Suppressor macrophage (primary cell): ENCODE measurements at regions not wholly inside any gene's neighbourhood (a gene's known extent, or its start where the extent isn't known, plus 50 kb on each side); places are given as distances from the start of the nearest gene placed in this dataset.
A peak's percentile ranks its signal among the peaks of the same experiment; 100 is the strongest.

Experiments used
- DNase-seq, 4 experiments: peaks; one replicate each; pipeline ENCODE4 v3.0.0-alpha.2; 2020 to 2022

DNA sequence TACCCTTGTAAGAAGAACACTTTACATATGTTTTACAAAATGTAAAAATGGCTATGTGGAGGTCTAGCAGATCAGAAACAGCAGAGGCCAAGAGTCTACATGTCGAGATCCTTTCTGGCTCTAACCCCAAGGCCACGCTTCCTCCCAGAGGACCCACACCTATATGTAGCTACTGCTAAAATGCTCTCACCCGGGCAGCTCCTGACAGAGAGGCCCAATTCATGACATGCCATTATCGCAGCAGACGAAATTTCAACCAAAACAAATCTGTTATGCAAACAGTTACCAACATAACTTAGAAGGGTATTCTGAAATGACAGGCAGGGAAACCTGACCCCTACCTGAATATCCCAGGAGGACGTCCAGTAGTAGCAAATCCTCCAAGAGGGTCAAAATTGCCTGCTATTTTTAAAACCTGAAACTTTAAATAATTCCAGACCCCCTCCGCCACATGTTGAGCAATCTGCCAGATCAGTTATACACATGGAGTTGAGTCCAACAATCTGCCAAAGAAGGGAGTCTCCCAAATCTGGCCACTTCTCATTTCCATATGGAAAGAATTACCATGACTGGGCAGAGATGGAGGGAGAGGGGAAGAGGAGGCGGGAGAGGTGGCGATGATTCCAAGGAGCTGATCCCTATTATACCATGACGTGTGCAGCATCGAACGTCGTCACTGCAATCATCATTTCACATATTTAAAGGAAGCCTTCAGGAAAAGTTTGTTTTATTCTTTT lies 192.9 kb upstream of the TBL1X start:
- DNase-seq = no peak

DNA sequence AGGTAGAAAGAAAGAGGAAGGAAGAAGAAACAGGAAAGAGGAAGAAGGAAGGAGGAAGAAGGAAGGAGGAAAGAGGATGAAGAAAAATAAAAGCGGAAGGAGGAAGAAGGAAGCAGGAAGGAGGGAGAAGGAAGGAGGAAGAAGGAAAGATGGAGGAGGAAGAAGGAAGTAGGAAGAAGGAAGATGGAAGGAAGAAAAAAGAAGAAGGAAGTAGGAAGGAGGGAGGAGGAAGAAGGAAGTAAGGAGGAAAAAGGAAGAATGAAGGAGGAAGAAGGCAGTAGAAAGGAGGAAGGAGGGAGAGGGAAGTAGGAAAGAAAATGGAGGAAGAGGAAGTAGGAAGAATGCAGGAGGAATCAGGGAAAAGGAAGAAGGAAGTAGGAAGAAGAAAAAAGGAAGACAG lies 191.1 kb upstream of the TBL1X start:
- DNase-seq = no peak

DNA sequence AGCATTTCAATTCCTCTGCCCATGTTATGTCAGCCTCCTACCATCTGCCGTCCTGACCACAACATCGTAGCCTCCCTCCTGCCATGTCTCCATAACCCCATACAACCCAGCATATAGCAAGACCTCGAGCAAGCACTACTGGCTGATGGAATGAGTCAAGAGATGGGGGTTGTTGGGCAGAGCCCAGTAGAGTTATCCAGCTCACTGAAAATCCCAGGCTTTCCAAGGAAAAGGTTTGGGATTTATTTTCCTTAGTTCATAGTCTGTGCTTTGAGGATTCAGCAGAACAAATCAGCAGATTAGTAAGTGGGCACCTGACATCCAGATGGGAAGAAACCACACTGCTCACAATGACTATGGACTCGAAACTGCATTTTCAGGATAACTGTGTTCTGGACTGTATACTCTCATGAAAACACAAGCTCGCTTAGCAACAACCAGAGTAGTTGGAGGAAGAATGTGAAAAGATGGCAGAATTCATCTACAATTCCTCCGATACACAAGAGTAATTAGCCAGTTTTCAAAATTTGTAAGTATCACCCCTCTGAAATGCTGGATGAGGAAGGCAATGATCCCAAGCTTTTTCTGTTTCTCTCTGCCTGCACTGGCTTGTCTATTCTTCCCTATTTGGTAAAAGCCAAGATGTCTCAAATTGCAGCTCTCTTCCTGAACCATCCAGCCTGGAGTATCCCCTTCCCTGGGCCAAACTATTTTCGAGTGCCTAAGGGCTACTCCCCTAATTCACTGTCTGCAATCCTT lies 186.2 kb upstream of the TBL1X start:
- DNase-seq = no peak

DNA sequence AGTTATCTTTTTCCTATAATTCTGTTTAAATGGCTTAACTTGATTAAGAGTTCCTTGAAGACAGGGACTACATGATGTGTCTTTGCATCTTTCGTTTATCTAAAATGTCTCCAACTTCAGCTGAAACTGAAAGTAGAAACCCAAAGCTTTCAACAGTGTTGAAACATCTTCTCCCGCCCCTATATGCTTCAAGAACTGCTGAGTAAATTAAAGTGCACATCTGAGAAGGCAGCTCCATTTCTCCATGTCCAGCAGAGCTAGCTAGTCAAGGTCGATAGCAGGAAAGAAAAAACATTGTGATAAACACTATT lies 185.7 kb upstream of the TBL1X start:
- peak in 3 of 4 experiments; percentile 28 to 66 (median 50) for DNase-seq

DNA sequence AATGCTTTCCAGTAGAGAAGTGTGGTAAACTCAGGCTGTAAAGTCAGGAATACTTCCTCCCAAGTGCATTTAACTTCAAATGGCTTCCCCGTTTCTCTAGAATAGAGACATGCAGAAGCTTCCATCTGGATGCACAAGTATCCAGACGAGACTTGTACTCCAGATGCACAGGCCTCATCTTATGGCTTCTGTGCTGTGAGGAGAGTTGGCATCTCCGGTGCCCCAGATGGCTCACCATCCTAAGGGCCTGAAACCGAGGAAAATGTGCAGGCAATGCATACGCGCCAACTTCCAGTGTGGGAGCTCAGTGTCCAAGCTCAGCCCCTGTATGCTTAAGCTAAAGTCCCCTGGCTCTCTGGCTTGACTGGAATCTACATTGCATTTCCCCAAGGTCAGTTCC lies 184.0 kb upstream of the TBL1X start:
- DNase-seq = no peak

DNA sequence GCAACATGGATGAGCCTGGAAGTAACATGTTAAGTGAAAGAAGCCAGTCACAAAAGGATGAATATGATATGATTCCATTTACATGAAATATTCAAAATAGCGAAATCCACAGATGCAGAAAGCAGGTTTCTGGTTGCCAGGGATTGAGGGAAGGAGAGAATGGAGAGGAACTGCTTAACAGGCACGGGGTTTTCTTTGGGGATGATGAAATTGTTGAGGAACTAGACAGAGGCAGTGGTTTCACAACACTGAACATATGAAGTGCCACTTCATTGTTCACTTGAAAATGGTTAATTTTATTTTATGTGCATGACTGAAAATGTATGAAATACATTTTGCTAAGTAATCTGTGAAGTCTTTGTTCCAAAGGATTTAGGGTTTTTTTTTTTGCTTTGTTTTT lies 182.5 kb upstream of the TBL1X start:
- peak; percentile 22 to 76 (median 58) for DNase-seq

DNA sequence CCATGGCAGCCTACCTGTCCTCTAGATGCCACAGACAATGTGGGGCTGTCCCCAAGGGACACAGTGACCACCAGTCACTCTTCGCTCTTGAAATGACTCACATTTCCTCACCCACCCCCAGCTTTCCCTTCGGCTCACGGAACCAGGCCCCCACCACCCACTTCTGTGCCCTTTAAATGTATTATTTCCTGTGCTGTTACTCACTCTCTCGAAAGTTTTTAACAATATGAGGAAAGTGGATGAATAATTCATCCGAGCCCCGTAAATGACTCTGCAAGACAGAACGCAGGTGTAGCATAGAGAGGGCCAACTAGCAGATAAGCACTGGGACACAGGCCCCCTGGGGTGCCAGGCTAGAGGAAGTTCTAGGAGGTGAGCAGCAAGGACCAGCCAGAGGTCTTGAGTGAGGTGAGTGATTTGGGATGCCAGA lies 179.5 kb upstream of the TBL1X start:
- DNase-seq = peak; percentile 48 to 75 (median 70)

DNA sequence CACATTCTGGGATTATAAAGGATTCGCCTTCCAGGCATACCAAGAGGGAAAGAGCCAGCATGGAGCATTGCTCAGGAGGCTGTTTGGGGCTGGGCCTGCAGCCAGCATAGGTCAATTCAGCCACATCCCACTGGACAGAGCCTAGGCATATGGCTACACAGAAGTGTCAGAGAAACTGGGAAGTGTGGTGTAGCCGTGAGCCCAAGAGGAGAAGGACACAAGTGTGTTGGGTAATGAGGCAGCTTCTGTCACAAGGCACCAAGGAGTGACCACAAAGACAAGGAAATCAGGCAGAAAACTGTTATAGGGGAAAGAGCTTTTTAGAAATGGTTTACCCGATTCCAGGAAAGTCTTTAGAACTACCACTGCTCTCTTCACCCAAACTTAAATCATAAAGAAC lies 178.6 kb upstream of the TBL1X start:
- peak; percentile 54 to 80 (median 76) for DNase-seq

DNA sequence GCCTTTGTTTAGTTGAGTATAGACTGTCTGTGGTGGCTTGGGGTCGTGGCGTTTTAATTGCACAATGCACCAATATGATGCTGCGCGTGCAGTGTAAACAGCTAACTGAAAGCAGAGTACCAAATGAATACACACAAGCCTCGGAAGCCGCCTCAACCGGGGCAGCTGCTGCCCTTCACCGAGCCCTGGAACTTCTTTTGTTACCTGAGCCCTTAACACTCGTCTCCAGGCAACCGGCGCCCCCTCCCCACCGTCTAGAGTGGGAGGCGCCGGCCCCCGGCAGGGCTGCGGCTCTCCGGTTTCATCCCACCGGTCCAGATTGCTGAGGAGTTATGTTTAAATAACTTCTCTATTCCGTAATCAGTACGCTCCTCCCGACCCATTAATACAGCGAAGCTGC lies 173.2 kb upstream of the TBL1X start:
- no peak for DNase-seq

DNA sequence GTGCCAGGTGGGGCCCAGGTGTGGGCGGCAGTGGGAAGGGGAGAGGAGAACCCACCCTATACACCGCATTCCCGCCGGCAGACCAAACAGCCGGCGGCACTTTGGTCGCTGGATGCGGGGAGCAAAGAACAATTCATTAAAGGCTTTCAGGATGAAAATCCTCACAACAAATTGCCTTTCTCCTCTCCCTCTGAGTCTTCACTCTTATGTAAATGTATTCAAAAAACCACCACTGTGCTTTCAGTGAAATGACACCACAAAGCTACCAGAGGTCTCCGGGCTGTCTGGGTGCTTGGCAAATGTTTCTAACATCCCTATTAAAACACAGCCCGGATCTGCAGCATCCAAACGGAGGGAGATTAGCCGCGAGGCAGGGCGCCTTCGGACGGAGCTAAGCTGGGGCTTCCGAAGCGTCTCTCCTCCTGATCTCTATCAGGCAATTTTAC lies 171.8 kb upstream of the TBL1X start:
- no peak for DNase-seq

DNA sequence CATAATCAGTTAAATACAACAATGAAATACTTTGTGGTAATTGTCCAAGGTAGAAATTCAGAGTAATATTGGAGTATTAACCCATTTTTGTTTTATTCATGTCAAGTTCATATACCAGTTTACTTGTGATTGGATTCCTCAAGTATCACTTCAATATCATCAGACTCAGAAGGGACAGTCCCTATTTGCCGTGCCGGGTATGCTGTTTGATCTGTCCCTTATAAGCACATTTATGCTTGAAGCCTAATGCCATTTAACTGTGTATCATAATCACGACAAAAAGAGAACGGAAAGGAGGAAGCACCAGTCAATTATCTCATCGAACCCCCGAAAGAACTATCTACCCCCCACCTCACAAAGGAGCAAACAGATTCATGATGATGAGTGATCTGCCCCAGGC lies 171.0 kb upstream of the TBL1X start:
- DNase-seq = no peak

DNA sequence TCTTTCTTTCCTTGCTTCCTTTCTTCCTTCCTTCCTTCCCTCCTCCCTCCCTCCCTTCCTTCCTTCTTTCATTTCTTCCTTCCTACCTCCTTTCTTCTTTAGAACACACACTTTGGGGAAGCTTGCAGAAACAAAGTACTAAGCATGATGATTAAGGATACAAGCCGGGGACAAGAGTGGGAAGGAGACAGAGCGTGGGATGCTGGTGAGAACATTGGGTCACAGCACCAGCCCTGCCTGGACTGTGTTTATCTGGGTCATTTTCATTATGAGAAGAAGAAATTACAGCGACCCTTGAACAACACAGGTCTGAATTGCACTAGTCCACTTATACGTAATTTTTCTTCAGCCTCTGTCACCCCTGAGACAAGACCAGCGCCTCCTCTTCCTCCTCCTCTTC lies 169.3 kb upstream of the TBL1X start:
- DNase-seq = peak in 3 of 4 experiments; percentile 38 to 48 (median 42)

DNA sequence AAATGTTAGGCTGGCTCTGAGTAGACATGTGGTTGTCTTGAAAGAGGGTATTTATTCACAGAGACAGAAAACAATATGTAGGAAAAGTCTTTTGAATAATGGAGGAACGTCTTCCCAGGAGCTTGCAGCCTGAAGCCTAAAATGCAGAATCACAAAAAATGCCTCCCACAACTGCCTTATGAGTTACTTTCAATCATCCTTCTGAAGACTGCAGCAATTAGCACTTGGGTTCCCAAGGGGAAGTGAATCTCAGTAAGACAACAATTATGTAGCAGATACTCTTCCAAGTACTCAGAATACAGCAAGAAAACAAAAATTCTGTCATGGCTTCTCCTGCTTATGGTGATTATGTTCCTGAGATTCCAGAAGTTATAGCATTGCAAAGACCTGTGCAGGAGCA lies 166.6 kb upstream of the TBL1X start:
- DNase-seq = peak; percentile 41 to 70 (median 53)

DNA sequence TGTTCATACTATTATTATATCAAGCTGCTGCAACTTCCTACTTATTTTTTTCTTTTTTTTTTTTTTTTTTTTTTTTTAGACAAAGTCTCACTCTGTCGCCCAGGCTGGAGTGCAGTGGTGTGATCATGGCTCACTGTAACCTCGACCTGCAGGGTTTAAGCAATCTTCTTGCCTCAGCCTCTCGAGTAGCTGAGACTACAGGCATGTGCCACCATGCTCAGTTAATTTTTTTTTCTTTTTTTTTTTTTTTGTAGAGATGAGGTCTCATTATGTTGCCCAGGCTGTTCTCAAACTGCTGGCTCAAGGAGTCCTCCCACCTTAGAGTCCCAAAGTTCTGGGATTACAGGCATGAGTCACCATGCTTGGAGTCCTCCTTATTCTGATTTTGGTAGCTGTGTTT lies 165.2 kb upstream of the TBL1X start:
- DNase-seq = peak; percentile 12 to 66 (median 47)

DNA sequence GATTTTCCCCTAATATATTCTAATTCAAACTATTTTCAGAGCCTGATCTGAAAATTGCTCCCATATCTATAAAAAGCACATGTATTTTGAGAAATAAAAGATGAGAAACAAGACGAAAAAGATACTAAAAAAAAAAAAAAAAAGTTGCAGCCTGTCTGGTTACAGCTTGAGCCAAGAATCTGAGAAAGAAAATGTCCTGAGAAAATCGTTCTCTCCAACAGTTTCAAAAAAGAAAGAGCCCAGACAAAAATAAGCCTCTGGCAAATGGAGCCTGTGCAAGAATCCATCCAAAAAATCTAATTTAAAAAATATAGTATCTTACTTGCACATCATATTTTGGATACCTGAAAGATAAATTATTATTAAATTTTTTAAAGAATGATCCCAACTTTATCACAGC lies 163.0 kb upstream of the TBL1X start:
- no peak for DNase-seq

DNA sequence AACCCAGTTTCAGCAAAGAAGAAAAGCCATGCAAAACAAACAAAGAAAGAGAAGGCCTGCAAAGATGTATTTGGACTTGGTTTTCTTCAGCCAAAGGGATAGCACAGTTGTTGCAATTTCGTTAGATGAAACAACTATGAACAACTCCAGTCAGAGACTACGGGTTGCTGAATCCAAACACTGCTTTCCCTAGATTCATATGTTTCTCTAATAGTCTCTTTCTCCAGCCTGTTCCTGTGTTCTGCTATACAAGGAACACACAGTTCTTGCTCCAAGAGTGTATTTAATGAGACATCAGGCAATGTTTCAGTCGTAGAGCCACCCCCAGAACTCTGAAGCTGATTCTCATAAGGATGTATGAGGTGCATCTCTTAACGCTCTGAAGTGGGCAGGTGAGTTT lies 162.5 kb upstream of the TBL1X start:
- no peak for DNase-seq

DNA sequence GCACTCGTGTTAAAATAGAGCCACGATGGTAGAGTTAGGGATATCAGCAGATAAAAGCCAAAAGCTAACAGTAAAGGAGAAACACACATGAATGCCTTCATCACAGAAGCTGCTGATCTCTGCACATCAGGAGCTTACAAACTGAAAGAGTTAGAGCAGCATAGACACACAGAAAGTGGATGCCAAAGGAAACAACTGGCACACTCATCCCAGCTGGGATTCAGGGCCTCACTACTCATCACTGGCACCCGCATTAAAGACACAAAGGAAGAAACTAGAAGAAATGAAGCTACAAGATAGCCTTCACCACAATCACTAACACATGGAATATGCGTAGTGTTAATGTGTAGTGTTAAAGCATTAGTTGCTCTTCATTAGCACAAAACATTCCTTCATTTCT lies 156.4 kb upstream of the TBL1X start:
- no peak for DNase-seq

DNA sequence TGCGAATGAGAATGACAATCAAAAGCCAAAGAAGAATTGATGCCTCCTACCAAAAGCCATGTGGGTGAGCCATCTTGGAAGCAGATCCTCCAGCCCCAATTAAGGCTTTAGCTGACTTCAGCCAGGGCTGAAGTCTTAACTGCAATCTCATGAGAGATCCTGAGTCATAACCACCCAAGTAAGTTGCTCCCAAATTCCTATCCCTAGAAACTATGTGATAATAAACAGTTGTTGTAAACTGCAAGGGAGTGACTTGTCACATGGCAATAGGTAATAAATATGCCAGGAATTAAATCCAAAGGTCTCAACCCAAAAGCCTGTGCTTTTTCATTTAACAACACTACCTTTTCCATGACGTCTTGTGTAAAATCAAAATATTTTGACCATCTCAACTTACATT lies 154.2 kb upstream of the TBL1X start:
- DNase-seq = no peak

DNA sequence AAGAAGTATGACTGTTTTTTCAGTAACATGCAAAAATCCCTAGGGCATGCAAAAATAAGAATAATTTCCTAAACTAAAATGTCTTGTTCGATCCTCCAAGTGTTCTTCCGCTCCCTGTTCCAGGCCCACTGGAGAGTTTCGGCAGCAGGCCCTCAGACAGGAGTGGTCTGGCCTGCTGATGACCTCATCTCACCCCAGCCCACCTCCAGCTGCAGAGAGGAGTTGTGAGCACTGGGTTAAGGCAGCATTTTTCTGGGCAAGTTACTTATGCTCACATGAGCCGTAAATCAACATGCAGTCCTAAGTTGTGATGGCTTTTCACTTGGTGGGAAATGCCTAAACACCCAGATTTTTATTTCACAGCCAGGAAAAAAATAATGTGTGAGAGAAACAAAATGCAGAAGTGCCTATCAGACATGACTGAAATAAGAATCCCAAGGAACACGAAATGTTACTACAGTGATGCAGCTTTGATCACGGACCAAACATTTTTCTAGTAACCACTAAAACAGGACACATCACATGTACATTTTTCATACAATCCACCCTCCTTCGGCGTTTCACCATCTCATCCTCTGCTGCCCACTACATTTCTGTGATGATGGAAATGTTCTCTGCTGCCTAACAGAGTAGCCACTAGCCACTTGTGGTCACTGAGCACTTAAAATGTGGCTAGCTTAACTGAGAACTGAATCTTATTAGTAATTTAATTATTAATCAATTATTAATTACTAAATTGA lies 153.3 kb upstream of the TBL1X start:
- DNase-seq = peak in 1 of 4 experiments; percentile 19

DNA sequence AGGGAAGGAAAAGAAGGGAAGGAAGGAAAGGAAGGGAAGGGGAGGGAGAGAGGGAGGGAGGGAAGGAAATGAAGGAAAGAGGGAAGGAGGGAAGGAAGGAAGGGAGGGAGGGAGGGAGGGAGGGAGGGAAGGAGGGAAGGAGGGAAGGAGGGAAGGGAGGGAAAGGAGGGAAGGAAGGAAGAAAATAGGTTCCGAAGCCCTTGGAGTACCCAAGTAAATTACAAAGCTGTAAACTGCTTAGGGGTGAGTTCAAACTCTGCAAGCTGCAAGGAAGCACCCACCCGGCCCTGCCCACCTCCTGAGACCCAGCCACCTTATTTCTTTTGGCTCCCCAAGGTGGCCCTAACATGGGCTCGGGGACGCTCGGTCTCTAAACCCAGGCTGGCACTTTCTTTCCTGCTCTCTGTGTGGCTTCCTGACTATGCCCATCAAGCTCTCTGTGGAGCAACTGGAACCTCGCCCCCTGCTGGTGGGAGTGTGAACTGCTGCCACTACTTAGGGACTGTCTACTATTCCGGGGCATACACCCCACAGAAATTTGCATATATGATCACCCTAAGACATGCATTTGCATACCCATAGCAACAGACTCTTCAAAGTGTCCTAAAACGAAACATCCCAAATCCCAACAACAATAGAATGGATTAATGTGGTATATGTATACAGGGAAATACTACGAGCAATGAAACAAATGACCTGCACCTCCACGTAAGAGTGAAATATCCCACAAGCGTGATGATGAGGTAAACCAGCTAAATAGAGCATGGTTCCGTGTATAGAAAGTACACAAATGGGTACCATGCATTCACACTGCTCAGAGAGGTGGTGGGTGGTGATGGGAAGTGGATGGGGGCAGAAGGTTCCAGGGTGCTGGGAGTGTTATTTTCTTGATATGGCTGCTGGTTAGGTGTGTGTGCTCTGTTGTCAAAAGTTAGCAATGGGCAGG lies 151.7 kb upstream of the TBL1X start:
- DNase-seq = peak; percentile 41 to 63 (median 48)

DNA sequence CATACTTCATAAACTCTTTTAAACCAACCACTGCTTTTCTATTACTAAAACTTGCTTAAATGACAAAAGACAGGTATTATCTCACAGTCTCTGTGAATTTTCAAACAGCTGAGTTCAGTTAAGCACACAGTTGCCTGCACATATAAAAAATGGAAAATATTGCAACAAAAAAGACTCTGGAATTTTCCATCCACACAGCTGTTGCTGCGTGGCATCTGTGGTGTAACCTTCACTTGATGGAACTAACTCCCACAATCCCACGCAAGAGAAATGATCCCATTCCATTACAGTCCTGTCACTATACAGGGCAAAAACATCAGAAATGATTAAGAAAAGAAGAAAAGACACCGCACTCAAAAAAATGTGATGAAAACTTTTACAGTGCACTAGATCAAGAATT lies 149.8 kb upstream of the TBL1X start:
- DNase-seq = no peak

DNA sequence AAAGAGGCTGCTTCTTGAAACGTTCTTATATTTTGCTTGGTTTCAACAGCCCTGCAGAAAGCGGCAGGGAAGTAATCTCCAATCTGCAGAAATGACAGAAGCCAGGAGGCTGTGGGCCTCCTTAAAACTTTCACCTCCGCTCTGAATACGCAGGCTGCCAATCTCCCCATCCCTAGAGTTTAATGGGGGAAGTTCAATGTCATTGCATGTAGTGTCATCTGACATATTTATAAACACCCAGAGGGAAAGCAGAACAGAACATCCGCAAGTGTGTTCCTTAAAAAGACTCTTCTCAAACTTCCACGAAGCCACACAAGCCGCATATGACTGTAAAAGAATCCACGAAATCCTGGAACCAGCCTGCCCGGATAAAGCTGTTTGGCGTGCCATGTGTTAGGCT lies 148.8 kb upstream of the TBL1X start:
- DNase-seq = peak; percentile 71 to 88 (median 80)
